Hepatocyte (in vitro differentiated cells): ENCODE measurements at regions not wholly inside any gene's neighbourhood (a gene's known extent, or its start where the extent isn't known, plus 50 kb on each side); places are given as distances from the start of the nearest gene placed in this dataset.
"Not testable (repeated sequence)": the region's sequence is repeated elsewhere in the genome, so short reads cannot be mapped to it uniquely, and the experiment has no call there.

Source experiments
- DNase-seq: peaks from one replicate; pipeline ENCODE4 v3.0.0-alpha.2; 2016; ENCODE audit warnings: low spot score
- H2AFZ ChIP-seq: fragments of 200-600 bp; sonication (generic); 2 replicates; pipeline ENCODE4 v1.6.0; 2016; ENCODE audit warnings: antibody characterized with exemption, mild to moderate bottlenecking
- H3K27ac ChIP-seq: fragments of 200-600 bp; sonication (generic); 2 replicates; pipeline ENCODE4 v1.5.1; 2016; ENCODE audit warnings: mild to moderate bottlenecking
- H3K27me3 ChIP-seq: fragments of 200-600 bp; sonication (generic); 2 replicates; pipeline ENCODE4 v1.6.1; 2016
- H3K36me3 ChIP-seq: fragments of 200-600 bp; sonication (generic); replicated peaks from 2 replicates; pipeline ENCODE4 v1.5.1; 2016; ENCODE audit warnings: low read depth; ENCODE audit not compliant: insufficient read depth
- H3K4me1 ChIP-seq: fragments of 200-600 bp; sonication (generic); 2 replicates; pipeline ENCODE4 v1.5.1; 2016; ENCODE audit warnings: mild to moderate bottlenecking, moderate library complexity; ENCODE audit not compliant: insufficient read depth
- H3K4me2 ChIP-seq: fragments of 200-600 bp; sonication (generic); 2 replicates; pipeline ENCODE4 v1.6.0; 2016
- H3K4me3 ChIP-seq: fragments of 200-600 bp; sonication (generic); 2 replicates; pipeline ENCODE4 v1.5.1; 2016; ENCODE audit warnings: mild to moderate bottlenecking
- H3K79me2 ChIP-seq: fragments of 200-600 bp; sonication (generic); 2 replicates; pipeline ENCODE4 v1.6.0; 2017; ENCODE audit warnings: mild to moderate bottlenecking
- H3K9me2 ChIP-seq: fragments of 200-600 bp; sonication (generic); replicated peaks from 2 replicates; pipeline ENCODE4 v1.6.0; 2017; ENCODE audit warnings: mild to moderate bottlenecking; ENCODE audit not compliant: insufficient read depth
- H3K9me3 ChIP-seq: fragments of 200-600 bp; sonication (generic); 2 replicates; pipeline ENCODE4 v1.5.1; 2016; ENCODE audit warnings: low read depth, mild to moderate bottlenecking
- H4K20me1 ChIP-seq: fragments of 200-600 bp; sonication (generic); 2 replicates; pipeline ENCODE4 v1.6.0; 2016; ENCODE audit warnings: mild to moderate bottlenecking; ENCODE audit not compliant: insufficient read depth, poor library complexity, severe bottlenecking
- EZH2 ChIP-seq: fragments of 200-600 bp; sonication (generic); IDR thresholded peaks from 2 replicates; pipeline ENCODE4 v1.6.1; 2016; ENCODE audit warnings: antibody characterized with exemption, mild to moderate bottlenecking, borderline replicate concordance
- EZH2phosphoT487 ChIP-seq: fragments of 200-600 bp; sonication (generic); IDR thresholded peaks from one replicate; pipeline ENCODE4 v1.6.1; 2018; ENCODE audit warnings: antibody characterized with exemption, mild to moderate bottlenecking, low read depth, moderate library complexity; ENCODE audit not compliant: unreplicated experiment, severe bottlenecking
- WGBS: methylation state at CpG from one replicate; pipeline ENCODE4 v1.1.6; 2016; ENCODE audit warnings: low lambda C conversion rate; ENCODE audit errors: missing lambda C conversion rate; 5-methylcytosine and 5-hydroxymethylcytosine counted together
- TF ChIP-seq, protein P1 (sequence below): fragments of 200-600 bp; sonication (generic); IDR thresholded peaks from 2 replicates; pipeline ENCODE4 v1.5.1; 2016; ENCODE audit warnings: antibody characterized with exemption, mild to moderate bottlenecking; ENCODE audit not compliant: poor library complexity

DNA sequence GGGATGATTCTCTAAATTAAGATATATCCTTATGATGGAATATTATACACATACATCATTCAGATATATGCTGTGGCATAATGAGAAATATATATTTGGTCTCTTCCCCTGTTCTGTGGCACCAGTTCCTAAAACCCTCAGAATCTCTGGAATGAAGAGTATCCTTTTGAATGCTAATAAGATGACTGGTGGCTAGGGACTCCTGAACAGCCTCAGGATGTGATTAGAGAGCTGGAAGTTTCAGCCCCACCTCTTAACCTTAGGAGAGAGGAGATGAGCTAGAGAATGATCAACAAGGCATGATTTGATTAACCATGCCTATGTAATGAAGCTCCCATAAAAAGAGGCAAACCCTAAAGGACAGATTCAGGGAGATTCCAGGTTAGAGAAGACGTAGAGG is 632.0 kb downstream of the IQCM start:
- H3K9me3 ChIP-seq, result no peaks in the 10 kb centered on the region
- no peaks in the 10 kb centered on the region for H3K36me3 ChIP-seq
- no peaks in the 10 kb centered on the region for H3K79me2 ChIP-seq
- H3K4me2 ChIP-seq, result no peak overlapping the region
- H2AFZ ChIP-seq, result no peak overlapping the region
- H3K4me1 ChIP-seq, result no peaks in the 10 kb centered on the region
- DNase-seq, result no peak
- H4K20me1 ChIP-seq, result no peaks in the 10 kb centered on the region
- 86% methylated on average over 1 of the region's 1 CpG for WGBS
- no peak overlapping the region for H3K4me3 ChIP-seq
- TF ChIP-seq EZH2 (no peak), EZH2phosphoT487 (no peak)
- TF ChIP-seq, protein P1, sequence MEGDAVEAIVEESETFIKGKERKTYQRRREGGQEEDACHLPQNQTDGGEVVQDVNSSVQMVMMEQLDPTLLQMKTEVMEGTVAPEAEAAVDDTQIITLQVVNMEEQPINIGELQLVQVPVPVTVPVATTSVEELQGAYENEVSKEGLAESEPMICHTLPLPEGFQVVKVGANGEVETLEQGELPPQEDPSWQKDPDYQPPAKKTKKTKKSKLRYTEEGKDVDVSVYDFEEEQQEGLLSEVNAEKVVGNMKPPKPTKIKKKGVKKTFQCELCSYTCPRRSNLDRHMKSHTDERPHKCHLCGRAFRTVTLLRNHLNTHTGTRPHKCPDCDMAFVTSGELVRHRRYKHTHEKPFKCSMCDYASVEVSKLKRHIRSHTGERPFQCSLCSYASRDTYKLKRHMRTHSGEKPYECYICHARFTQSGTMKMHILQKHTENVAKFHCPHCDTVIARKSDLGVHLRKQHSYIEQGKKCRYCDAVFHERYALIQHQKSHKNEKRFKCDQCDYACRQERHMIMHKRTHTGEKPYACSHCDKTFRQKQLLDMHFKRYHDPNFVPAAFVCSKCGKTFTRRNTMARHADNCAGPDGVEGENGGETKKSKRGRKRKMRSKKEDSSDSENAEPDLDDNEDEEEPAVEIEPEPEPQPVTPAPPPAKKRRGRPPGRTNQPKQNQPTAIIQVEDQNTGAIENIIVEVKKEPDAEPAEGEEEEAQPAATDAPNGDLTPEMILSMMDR, result no peak
- H3K27ac ChIP-seq, result no peak overlapping the region
- H3K9me2 ChIP-seq, result no peaks in the 10 kb centered on the region
- H3K27me3 ChIP-seq, result no peaks in the 10 kb centered on the region

DNA sequence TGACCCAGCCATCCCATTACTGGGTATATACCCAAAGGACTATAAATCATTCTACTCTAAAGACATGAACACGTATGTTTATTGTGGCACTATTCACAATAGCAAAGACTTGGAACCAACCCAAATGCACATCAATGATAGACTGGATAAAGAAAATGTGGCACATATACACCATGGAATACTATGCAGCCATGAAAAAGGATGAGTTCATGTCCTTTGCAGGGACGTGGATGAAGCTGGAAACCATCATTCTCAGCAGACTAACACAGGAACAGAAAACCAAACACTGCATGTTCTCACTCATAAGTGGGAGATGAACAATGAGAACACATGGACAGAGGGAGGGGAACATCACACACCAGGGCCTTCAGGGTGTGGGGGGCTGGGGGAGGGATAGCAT is 634.2 kb downstream of the IQCM start:
- not testable (repeated sequence) for H3K27me3 ChIP-seq, H3K9me2 ChIP-seq, H3K36me3 ChIP-seq, H3K4me3 ChIP-seq, H2AFZ ChIP-seq, H3K27ac ChIP-seq, H3K9me3 ChIP-seq, H3K4me2 ChIP-seq, H3K4me1 ChIP-seq, DNase-seq, H4K20me1 ChIP-seq, H3K79me2 ChIP-seq
- WGBS, result 81% methylated on average over 2 of the region's 2 CpGs

DNA sequence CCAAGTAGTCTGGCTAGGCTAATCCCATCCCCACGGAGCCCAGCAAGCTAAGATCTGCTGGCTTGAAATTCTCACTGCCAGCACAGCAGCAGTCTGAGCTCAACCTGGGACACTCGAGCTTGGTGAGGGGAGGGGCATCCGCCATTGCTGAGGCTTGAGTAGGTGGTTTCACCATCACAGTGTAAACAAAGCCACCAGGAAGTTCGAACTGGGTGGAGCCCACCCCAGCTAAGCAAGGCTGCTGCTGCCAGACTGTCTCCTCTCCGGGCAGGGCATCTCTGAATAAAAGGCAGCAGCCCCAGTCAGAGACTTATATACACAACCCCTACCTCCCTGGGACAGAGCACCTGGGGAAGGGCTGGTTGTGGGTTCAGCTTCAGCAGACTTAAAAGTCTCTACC is 639.6 kb downstream of the IQCM start:
- no peak overlapping the region for H3K4me3 ChIP-seq
- H3K9me3 ChIP-seq, result no peaks in the 10 kb centered on the region
- H4K20me1 ChIP-seq, result no peaks in the 10 kb centered on the region
- DNase-seq, result peak; percentile 21
- H3K36me3 ChIP-seq, result no peaks in the 10 kb centered on the region
- TF ChIP-seq EZH2, result no peak
- TF ChIP-seq EZH2phosphoT487, result no peak
- TF ChIP-seq, protein P1, result no peak
- H3K27ac ChIP-seq, result no peak overlapping the region
- H3K9me2 ChIP-seq, result no peaks in the 10 kb centered on the region
- 31% methylated on average over 5 of the region's 5 CpGs for WGBS
- no peaks in the 10 kb centered on the region for H3K27me3 ChIP-seq
- H3K4me1 ChIP-seq, result no peaks in the 10 kb centered on the region
- no peak overlapping the region for H3K4me2 ChIP-seq
- no peaks in the 10 kb centered on the region for H3K79me2 ChIP-seq
- no peak overlapping the region for H2AFZ ChIP-seq

DNA sequence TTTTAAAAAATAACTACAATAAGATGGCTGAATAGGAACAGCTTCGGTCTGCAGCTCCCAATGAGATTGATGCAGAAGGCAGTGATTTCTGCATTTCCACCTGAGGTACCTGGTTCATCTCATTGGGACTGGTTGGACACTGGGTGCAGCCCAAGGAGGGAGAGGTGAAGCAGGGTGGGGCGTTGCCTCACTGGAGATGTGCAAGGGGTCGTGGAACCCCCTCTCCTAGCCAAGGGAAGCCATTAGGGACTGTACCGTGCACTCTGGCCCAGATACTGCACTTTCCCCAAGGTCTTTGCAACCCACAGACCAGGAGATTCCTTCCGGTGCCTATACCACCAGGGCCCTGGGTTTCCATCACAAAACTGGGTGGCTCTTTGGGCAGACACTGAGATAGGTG is 640.1 kb downstream of the IQCM start:
- H3K4me3 ChIP-seq, result no peak overlapping the region
- H4K20me1 ChIP-seq, result no peaks in the 10 kb centered on the region
- H3K27ac ChIP-seq, result no peak overlapping the region
- DNase-seq, result no peak
- H3K36me3 ChIP-seq, result no peaks in the 10 kb centered on the region
- no peaks in the 10 kb centered on the region for H3K79me2 ChIP-seq
- no peak overlapping the region for H2AFZ ChIP-seq
- no peak overlapping the region for H3K4me2 ChIP-seq
- 94% methylated on average over 5 of the region's 5 CpGs for WGBS
- no peaks in the 10 kb centered on the region for H3K9me3 ChIP-seq
- H3K27me3 ChIP-seq, result no peaks in the 10 kb centered on the region
- H3K9me2 ChIP-seq, result no peaks in the 10 kb centered on the region
- H3K4me1 ChIP-seq, result no peaks in the 10 kb centered on the region
- TF ChIP-seq EZH2 (no peak), EZH2phosphoT487 (no peak)
- TF ChIP-seq, protein P1, result no peak
